ENCODE measurements at regions not wholly inside any gene's neighbourhood (a gene's known extent, or its start where the extent isn't known, plus 50 kb on each side); places are given as distances from the start of the nearest gene placed in this dataset.
A peak's percentile ranks its signal among the peaks of the same experiment; 100 is the strongest.

DNA sequence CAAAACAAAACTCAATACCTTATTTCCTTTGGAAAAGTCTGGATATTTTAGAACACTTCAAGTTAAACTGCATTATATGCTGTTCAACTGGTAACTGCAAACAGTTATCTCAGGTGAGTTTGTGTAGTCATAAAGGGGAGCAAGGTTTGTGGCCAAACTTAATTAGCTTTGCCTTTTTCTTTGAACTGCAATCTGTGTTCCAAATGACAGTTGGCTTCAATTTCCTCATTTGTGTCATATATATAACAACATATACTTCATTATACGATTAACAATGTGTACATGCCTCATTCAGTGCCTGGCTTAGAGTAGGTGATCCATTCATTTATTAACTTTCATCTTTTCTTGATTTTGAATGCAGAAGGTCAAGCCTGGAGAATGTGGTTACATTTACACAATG, 55.8 kb downstream of the KCNE4 start:
- no peak for DNase-seq (ENCODE audit: low spot score in 2 of 2)
- TF ChIP-seq, protein P1, sequence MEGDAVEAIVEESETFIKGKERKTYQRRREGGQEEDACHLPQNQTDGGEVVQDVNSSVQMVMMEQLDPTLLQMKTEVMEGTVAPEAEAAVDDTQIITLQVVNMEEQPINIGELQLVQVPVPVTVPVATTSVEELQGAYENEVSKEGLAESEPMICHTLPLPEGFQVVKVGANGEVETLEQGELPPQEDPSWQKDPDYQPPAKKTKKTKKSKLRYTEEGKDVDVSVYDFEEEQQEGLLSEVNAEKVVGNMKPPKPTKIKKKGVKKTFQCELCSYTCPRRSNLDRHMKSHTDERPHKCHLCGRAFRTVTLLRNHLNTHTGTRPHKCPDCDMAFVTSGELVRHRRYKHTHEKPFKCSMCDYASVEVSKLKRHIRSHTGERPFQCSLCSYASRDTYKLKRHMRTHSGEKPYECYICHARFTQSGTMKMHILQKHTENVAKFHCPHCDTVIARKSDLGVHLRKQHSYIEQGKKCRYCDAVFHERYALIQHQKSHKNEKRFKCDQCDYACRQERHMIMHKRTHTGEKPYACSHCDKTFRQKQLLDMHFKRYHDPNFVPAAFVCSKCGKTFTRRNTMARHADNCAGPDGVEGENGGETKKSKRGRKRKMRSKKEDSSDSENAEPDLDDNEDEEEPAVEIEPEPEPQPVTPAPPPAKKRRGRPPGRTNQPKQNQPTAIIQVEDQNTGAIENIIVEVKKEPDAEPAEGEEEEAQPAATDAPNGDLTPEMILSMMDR (IDR thresholded peaks at IDR 0.05): no peak
- TF ChIP-seq POLR2A (IDR thresholded peaks at IDR 0.05): no peak
- H3K4me3 ChIP-seq (ENCODE audit: low read depth, poor library complexity, severe bottlenecking): no peak overlapping the region
- WGBS, 2 donors: 62 to 71% methylated on average over 1 of the region's 1 CpG
- intact Hi-C loops (cut with DNase I; ENCODE audit: low total_unique reads): no loop called here

DNA sequence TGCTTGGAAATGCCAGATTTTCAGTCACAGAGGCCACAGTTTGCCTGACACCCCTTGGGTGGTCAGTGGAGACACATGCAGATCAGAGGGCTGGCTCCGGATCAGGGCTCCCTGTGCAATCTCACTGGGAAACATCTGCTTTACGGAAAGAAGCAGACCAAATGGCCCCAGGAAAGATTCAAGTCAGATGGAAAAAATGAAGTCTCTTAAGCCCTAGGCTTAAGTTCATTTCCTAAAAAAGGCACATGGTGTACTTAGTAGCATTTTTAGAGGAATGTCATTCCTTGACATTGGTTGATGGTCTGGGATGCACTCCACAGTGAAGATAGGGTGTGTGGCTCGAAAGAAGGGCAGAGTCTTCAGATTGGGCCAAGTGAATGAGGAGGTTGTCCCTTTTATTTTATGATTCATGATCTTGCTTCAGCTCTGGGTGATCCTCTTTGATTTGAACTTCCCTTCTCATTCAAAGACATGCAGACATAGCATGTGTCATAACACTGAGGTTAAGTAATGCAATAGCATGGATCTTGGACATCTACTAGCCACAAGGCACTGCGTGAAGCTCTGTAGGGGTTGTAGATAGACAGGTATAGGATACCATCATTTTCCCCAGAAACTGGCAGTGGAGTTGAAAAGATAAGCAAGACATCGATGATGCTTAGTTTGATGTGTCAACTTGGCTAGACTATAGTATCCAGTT, 56.5 kb downstream of the KCNE4 start:
- no peak overlapping the region for H3K4me3 ChIP-seq (ENCODE audit: low read depth, poor library complexity, severe bottlenecking)
- 43 to 46% methylated on average over 5 of the region's 5 CpGs for WGBS, 2 donors
- TF ChIP-seq, protein P1 (IDR thresholded peaks at IDR 0.05): no peak
- no peak for TF ChIP-seq POLR2A (IDR thresholded peaks at IDR 0.05)
- intact Hi-C loops (cut with DNase I; ENCODE audit: low total_unique reads): no loop called here
- peak in 1 of 2 donors; percentile 44 for DNase-seq (ENCODE audit: low spot score in 2 of 2)

DNA sequence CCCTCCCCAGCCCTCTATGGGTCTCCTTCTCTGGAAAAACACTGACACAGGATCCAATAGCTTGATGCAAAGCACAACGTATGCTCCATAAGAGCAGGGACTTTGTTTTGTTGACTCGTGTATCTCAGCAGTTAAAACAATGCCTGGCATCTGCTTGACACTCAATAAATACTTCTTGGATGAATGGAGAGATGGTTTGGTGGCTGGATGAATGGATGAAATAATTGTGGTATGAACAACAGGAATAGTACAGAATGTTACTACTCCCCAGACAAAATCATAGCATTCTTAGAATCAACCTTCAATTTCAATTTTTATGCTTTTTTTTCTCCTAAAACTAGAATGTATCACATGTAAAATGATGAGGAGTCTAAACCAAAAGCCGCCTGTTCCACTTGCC, 57.4 kb downstream of the KCNE4 start:
- no peak for DNase-seq (ENCODE audit: low spot score in 2 of 2)
- H3K4me3 ChIP-seq (ENCODE audit: low read depth, poor library complexity, severe bottlenecking): no peak overlapping the region
- TF ChIP-seq POLR2A (IDR thresholded peaks at IDR 0.05): no peak
- TF ChIP-seq, protein P1 (IDR thresholded peaks at IDR 0.05): no peak
- 48% methylated on average over 3 of the region's 3 CpGs for WGBS, 2 donors
- intact Hi-C loops (cut with DNase I; ENCODE audit: low total_unique reads): no loop called here

DNA sequence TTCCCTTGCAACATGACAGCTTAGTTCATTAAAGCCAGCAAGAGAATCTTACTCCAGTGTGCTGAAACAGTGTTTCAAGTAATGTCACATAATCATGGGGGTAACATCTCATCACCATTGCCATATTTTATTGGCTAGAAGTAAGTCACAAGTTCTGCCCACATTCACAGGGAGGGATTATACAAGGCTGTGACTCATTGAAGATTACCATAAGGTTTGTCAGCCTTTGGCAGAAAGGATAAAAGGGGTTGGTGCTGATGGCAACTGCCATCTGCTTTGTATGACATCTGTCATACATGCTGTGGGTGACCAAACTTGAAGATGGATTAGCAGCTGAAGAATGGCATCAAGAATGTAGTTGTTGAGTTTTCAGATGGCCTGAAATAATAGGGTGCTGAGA, 61.2 kb downstream of the KCNE4 start:
- DNase-seq (ENCODE audit: low spot score in 2 of 2): no peak
- no peak for TF ChIP-seq POLR2A (IDR thresholded peaks at IDR 0.05)
- TF ChIP-seq, protein P1 (IDR thresholded peaks at IDR 0.05): no peak
- intact Hi-C loops (cut with DNase I; ENCODE audit: low total_unique reads): no loop called here
- H3K4me3 ChIP-seq (ENCODE audit: low read depth, poor library complexity, severe bottlenecking): no peak overlapping the region

DNA sequence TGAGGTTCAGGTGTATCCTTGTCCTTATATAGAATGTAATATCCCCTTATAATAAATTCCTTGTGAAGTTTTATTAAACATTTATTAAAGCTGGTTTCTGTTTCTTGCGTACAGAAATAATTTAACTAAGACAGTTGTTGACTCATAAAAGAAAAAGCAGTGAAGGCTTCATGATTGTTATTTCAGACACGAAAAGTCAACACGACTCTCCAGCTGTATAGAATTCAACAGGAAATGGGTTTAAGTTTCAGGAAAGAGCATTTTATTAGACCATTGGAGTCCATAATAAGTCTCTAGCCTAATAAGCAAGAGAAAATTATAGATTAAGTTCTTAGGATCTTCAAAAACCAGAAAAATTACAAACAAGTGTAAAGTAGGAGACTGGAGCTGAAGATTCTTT, 62.2 kb downstream of the KCNE4 start:
- WGBS, 2 donors: 77 to 89% methylated on average over 3 of the region's 3 CpGs
- intact Hi-C loops (cut with DNase I; ENCODE audit: low total_unique reads): no loop called here
- H3K4me3 ChIP-seq (ENCODE audit: low read depth, poor library complexity, severe bottlenecking): no peak overlapping the region
- TF ChIP-seq, protein P1 (IDR thresholded peaks at IDR 0.05): no peak
- no peak for TF ChIP-seq POLR2A (IDR thresholded peaks at IDR 0.05)
- DNase-seq (ENCODE audit: low spot score in 2 of 2): no peak

DNA sequence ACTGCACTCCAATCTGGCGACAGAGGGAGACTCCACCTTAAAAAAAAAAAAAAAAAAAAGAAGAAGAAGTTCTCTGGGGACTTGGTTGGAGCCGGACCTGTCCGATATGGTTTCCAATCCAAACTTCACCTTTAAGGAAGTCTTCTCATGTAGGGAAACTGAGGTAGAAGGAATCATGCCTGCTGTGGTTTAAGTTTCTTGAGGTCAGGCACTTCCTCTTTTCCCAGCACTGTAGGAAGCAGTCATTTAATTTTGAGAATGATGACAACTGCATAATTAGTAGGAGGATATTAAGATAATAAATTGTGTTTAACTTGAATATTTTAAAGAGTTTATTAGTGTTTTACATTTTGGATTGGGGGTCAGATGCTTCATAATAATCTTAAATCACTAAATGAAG, 62.9 kb downstream of the KCNE4 start:
- DNase-seq (ENCODE audit: low spot score in 2 of 2): no peak
- TF ChIP-seq, protein P1 (IDR thresholded peaks at IDR 0.05): no peak
- TF ChIP-seq POLR2A (IDR thresholded peaks at IDR 0.05): no peak
- intact Hi-C loops (cut with DNase I; ENCODE audit: low total_unique reads): no loop called here
- WGBS, 2 donors: 95 to 97% methylated on average over 3 of the region's 3 CpGs
- no peak overlapping the region for H3K4me3 ChIP-seq (ENCODE audit: low read depth, poor library complexity, severe bottlenecking)
